ENCODE measurements at regions not wholly inside any gene's neighbourhood (a gene's known extent, or its start where the extent isn't known, plus 50 kb on each side); places are given as distances from the start of the nearest gene placed in this dataset.

DNA sequence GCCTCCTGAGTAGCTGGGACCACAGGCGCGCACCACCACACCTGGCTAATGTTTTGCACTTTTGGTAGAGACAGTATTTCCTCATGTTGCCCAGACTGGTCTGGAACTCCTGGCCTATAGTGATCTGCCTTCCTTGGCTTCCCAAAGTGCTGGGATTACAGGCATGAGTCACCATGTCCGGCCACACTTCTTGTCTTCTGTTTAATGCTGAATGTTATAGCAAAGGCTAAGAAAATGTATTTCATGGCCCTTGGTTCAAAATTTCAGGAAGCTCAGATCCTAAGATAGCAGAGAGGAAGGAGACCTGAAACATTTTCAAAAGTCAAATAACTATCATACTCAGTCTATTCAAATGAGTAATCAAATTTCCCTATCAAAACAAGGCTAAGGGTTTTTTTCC lies 229.6 kb downstream of the BAMBI start:
- TF ChIP-seq ZNF121 (tag by site-specific recombination; IDR thresholded peaks at IDR 0.05), result no peak
- TF ChIP-seq, protein P1, sequence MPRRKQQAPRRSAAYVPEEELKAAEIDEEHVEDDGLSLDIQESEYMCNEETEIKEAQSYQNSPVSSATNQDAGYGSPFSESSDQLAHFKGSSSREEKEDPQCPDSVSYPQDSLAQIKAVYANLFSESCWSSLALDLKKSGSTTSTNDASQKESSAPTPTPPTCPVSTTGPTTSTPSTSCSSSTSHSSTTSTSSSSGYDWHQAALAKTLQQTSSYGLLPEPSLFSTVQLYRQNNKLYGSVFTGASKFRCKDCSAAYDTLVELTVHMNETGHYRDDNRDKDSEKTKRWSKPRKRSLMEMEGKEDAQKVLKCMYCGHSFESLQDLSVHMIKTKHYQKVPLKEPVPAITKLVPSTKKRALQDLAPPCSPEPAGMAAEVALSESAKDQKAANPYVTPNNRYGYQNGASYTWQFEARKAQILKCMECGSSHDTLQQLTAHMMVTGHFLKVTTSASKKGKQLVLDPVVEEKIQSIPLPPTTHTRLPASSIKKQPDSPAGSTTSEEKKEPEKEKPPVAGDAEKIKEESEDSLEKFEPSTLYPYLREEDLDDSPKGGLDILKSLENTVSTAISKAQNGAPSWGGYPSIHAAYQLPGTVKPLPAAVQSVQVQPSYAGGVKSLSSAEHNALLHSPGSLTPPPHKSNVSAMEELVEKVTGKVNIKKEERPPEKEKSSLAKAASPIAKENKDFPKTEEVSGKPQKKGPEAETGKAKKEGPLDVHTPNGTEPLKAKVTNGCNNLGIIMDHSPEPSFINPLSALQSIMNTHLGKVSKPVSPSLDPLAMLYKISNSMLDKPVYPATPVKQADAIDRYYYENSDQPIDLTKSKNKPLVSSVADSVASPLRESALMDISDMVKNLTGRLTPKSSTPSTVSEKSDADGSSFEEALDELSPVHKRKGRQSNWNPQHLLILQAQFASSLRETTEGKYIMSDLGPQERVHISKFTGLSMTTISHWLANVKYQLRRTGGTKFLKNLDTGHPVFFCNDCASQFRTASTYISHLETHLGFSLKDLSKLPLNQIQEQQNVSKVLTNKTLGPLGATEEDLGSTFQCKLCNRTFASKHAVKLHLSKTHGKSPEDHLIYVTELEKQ (tag by site-specific recombination; IDR thresholded peaks at IDR 0.05; ENCODE audit: borderline replicate concordance), result no peak
